OCI-M1 (cell line): ENCODE measurements at regions not wholly inside any gene's neighbourhood (a gene's known extent, or its start where the extent isn't known, plus 50 kb on each side); places are given as distances from the start of the nearest gene placed in this dataset.

ENCODE experiments used
- DNase-seq: peaks from one replicate; lab custom pipeline; 2025; lab: John Stamatoyannopoulos, UW

GRCh38 chr11:122176651-122177050 lies 60.6 kb upstream of the BLID start:
- DNase-seq: no peak

GRCh38 chr11:122175306-122175705 lies 59.3 kb upstream of the BLID start:
- DNase-seq: no peak

- no peak for DNase-seq
Observed at GRCh38 chr11:122173587-122173986, 57.6 kb upstream of the BLID start.

GRCh38 chr11:122173074-122173450 lies 57.0 kb upstream of the BLID start:
- no peak for DNase-seq

- no peak for DNase-seq
Observed at GRCh38 chr11:122172352-122173073, 56.5 kb upstream of the BLID start.

GRCh38 chr11:122170815-122171475 lies 54.9 kb upstream of the BLID start:
- no peak for DNase-seq

- no peak for DNase-seq
Observed at GRCh38 chr11:122168218-122168617, 52.2 kb upstream of the BLID start.

- no peak for DNase-seq
Observed at GRCh38 chr11:122167100-122167499, 51.1 kb upstream of the BLID start.

- DNase-seq: no peak
Observed at GRCh38 chr11:122165607-122166371, 49.8 kb upstream of the BLID start.
